Stomach (tissue), 4 donors: ENCODE measurements at regions not wholly inside any gene's neighbourhood (a gene's known extent, or its start where the extent isn't known, plus 50 kb on each side); places are given as distances from the start of the nearest gene placed in this dataset.

Experiments used
- EP300 ChIP-seq: sonication (generic); formaldehyde crosslinking; IDR thresholded peaks from one replicate; pipeline ENCODE4 v1.6.1; 2017; ENCODE audit warnings: antibody characterized with exemption
- TF ChIP-seq, protein P1 (sequence below), 7 experiments: fragments of 450-650 bp in 4 of 7; fragments of 200-600 bp in 3 of 7; sonication (generic) in 3 of 7; IDR thresholded peaks; one replicate each; pipeline ENCODE4 v1.5.1; 2016 to 2019; ENCODE audit warnings: antibody characterized with exemption in 7 of 7, control low read depth in 2 of 7, mild to moderate bottlenecking in 1 of 7

DNA sequence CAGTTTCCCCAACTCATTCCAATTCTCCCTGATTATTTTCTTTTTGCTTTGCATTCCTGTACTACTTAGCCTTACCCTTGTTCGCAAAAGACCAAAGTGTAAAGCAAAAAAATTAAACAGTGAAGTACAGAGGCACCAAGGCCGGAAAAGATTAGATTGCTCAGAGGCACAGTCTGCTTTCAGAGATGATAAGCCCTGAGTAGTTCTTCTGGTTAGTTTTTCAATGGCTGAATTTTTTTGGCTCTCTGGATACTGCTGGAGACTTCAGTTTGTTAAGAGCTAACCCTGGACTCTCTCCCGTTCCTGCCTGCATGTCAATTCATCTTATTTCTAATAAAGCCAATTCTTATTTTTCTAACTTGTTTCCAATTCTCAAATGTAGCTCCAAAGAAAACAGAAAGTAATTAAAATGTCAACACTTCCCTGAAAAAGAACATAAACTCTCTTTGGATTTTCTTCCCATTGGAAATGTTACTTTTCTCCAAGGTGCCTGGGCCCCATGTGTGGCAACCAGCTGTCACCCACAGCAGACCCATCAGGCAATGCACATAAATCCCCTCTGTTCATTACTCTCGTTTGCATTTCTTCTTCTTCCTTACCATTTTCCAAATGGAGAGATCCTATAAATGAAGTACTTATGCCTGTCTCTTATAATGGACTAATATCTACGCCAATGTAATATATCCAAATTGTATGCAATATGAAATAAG lies 142.8 kb downstream of the BTG1 start:
- no peak for TF ChIP-seq EP300
- TF ChIP-seq, protein P1, sequence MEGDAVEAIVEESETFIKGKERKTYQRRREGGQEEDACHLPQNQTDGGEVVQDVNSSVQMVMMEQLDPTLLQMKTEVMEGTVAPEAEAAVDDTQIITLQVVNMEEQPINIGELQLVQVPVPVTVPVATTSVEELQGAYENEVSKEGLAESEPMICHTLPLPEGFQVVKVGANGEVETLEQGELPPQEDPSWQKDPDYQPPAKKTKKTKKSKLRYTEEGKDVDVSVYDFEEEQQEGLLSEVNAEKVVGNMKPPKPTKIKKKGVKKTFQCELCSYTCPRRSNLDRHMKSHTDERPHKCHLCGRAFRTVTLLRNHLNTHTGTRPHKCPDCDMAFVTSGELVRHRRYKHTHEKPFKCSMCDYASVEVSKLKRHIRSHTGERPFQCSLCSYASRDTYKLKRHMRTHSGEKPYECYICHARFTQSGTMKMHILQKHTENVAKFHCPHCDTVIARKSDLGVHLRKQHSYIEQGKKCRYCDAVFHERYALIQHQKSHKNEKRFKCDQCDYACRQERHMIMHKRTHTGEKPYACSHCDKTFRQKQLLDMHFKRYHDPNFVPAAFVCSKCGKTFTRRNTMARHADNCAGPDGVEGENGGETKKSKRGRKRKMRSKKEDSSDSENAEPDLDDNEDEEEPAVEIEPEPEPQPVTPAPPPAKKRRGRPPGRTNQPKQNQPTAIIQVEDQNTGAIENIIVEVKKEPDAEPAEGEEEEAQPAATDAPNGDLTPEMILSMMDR (IDR thresholded peaks at IDR 0.05) = no peak
